ENCODE measurements at regions not wholly inside any gene's neighbourhood (a gene's known extent, or its start where the extent isn't known, plus 50 kb on each side); places are given as distances from the start of the nearest gene placed in this dataset.

DNA sequence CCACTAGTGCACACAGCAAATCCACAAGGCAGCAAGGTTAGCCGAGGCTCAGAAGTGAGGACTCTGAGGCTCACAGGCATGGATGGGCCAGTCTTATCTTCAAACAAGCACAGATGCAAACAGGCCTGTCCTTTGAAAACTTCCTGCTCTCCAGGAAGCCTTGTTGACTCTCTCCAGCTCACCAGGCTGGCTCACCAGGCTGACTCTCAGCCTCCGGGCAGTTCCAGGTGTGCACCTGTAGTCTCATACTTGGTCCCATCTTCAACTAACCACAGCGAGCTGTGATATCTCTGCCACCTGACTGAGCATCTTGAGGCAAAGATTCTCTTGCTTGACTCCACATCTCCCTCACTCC lies 173.9 kb upstream of the ZMIZ1 start:
- no peaks in the 10 kb centered on the region for H3K27me3 ChIP-seq
- no peak overlapping the region for H3K27ac ChIP-seq
- H3K9me3 ChIP-seq = no peaks in the 10 kb centered on the region
- FAIRE-seq (no peak), ATAC-seq (no peak), DNase-seq (no peak)
- TF ChIP-seq, protein P1, sequence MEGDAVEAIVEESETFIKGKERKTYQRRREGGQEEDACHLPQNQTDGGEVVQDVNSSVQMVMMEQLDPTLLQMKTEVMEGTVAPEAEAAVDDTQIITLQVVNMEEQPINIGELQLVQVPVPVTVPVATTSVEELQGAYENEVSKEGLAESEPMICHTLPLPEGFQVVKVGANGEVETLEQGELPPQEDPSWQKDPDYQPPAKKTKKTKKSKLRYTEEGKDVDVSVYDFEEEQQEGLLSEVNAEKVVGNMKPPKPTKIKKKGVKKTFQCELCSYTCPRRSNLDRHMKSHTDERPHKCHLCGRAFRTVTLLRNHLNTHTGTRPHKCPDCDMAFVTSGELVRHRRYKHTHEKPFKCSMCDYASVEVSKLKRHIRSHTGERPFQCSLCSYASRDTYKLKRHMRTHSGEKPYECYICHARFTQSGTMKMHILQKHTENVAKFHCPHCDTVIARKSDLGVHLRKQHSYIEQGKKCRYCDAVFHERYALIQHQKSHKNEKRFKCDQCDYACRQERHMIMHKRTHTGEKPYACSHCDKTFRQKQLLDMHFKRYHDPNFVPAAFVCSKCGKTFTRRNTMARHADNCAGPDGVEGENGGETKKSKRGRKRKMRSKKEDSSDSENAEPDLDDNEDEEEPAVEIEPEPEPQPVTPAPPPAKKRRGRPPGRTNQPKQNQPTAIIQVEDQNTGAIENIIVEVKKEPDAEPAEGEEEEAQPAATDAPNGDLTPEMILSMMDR (IDR thresholded peaks at IDR 0.05) = no peak
- no peak overlapping the region for H3K4me3 ChIP-seq
- intact Hi-C loops (cut with DNase I) = no loop called here
- no peaks in the 10 kb centered on the region for H3K36me3 ChIP-seq
- no peaks in the 10 kb centered on the region for H3K4me1 ChIP-seq
- 89% methylated on average over 3 of the region's 3 CpGs for WGBS, 2 donors

DNA sequence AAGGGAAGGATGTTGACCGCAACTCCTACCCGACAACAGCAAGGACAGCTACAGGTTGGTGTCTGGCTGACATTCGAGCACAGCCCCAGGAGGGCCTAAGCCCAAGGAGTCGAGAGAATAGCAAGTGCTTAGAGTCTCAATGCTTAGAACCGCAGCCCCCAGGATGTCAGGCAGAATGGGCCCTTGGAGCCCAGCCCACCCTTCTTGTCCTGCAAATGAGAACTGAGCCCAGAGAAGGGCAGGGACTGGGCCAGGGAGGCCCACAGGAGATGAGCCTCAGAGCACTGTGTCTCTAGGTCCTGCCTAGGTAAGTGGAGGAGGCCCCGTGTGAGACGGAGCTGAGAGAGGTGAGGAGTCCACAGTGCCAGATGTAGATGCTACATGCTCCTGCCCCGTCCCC lies 173.3 kb upstream of the ZMIZ1 start:
- FAIRE-seq (no peak), DNase-seq (no peak), ATAC-seq (no peak)
- no peak overlapping the region for H3K4me3 ChIP-seq
- H3K27ac ChIP-seq = no peak overlapping the region
- no peaks in the 10 kb centered on the region for H3K9me3 ChIP-seq
- no peaks in the 10 kb centered on the region for H3K4me1 ChIP-seq
- H3K27me3 ChIP-seq = no peaks in the 10 kb centered on the region
- WGBS, 2 donors = 94 to 96% methylated on average over 8 of the region's 8 CpGs
- TF ChIP-seq, protein P1 (IDR thresholded peaks at IDR 0.05) = no peak
- intact Hi-C loops (cut with DNase I) = no loop called here
- no peaks in the 10 kb centered on the region for H3K36me3 ChIP-seq

DNA sequence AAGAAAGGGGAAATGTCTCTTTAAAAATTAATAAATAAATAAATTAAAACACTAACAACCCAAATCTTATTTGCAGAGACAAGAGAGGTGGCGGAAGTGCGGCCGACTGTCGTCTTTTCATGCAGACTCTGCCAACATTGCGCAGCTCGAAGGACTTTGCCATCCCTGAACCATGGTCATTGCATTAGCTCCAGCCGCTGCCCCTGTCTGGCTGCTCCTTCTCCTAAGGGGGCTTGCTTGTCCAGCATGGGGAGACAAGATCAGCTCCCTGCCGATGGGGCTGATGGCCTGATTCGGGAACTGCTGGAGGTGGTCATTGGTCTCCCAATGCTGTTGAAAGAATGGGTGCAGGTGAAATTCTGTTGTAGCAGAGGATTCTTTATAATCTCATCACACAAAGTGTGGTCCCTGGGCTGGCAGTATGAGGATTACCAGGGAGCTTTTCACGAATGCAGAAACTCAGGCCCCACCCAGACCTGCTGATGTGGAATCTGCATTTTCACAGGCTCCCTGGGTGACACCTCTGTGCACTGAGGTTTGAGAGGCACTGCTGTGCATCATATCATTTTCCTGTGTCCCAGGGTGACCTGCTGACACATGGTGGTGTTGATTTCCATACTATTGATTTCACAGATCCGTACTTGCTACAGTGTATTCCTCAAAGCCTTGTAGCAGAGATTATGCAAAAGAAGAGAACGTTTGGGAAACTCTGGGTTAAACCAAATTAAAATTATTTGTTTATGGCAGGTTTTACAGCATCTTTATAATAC lies 172.4 kb upstream of the ZMIZ1 start:
- no peak overlapping the region for H3K4me3 ChIP-seq
- intact Hi-C loops (cut with DNase I) = no loop called here
- H3K27me3 ChIP-seq = no peaks in the 10 kb centered on the region
- no peak overlapping the region for H3K27ac ChIP-seq
- no peaks in the 10 kb centered on the region for H3K9me3 ChIP-seq
- TF ChIP-seq, protein P1 (IDR thresholded peaks at IDR 0.05) = no peak
- DNase-seq (no peak), FAIRE-seq (no peak), ATAC-seq (no peak)
- no peaks in the 10 kb centered on the region for H3K36me3 ChIP-seq
- H3K4me1 ChIP-seq = no peaks in the 10 kb centered on the region
- whole genome bisulfite sequencing, 2 donors = 63 to 68% methylated on average over 12 of the region's 12 CpGs

DNA sequence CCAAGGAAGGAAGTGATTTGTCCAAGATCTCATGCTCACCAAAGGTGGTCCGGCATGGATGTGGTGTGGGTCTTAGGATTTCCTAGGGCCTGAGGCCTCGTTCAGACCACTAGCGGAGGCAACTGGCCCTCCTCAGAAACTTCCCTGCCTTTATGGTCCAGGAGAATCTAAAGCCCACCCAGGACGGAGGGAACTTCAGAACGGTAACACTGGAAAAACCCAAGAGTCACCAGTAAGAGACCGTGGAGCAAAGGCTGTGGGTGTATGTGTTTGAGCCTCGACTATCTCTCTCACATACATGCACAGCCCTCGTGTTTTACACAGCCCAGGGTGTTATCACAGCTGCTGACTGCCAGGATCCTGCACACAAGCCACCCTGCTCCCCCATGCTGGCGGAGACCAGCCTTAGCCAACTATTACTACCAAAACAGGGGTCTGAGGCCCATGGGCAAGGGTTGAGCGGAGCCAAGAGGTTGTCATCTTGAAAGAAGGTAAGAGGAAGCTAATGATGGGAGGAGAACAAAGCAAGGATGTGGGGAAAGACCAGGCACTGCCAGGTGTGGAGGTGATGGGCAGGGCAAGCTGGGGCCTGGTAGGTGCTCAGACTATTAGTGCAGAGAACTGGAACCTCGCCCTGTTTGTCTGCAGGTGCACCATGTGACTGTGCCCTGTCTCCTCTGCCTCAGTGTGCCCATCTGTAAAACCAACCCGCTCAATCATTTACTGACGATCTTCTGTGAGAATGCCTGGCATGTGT lies 170.2 kb upstream of the ZMIZ1 start:
- ATAC-seq = no peak
- no peaks in the 10 kb centered on the region for H3K4me1 ChIP-seq
- no peak overlapping the region for H3K27ac ChIP-seq
- H3K4me3 ChIP-seq = no peak overlapping the region
- H3K27me3 ChIP-seq = no peaks in the 10 kb centered on the region
- FAIRE-seq = no peak
- TF ChIP-seq, protein P1 (IDR thresholded peaks at IDR 0.05) = no peak
- 86 to 92% methylated on average over 13 of the region's 13 CpGs for WGBS, 2 donors
- intact Hi-C loops (cut with DNase I) = no loop called here
- H3K36me3 ChIP-seq = no peaks in the 10 kb centered on the region
- H3K9me3 ChIP-seq = no peaks in the 10 kb centered on the region
- DNase-seq = no peak

Measured in pancreas (tissue), 10 donors.